IMR-90 (cell line): ENCODE measurements at regions not wholly inside any gene's neighbourhood (a gene's known extent, or its start where the extent isn't known, plus 50 kb on each side); places are given as distances from the start of the nearest gene placed in this dataset.

ENCODE experiments used
- ATAC-seq: fragments of 200-7000 bp; cut with Tn5 transposase; 2 replicates; pipeline ENCODE4 v1.9.1; 2020; ENCODE audit warnings: low read depth, mild to moderate bottlenecking, moderate library complexity
- BruUV-seq: library from RNA; stranded (reverse); fragments of 400-500 nt; replicated peaks from 2 replicates; lab custom pipeline; 2021; lab: Mats Ljungman, UMichigan
- CTCF ChIA-PET: fragments of 300-600 bp; formaldehyde crosslinking; extraction: SDS; loops from one replicate; lab custom pipeline; 2021; ENCODE audit warnings: antibody characterized with exemption; lab: Yijun Ruan, JAX
- POLR2A ChIA-PET: fragments of 300-600 bp; sonication (Branson Sonifier 250); formaldehyde crosslinking; loops from one replicate; lab custom pipeline; 2022; ENCODE audit warnings: antibody characterized with exemption; ENCODE audit not compliant: unreplicated experiment; lab: Charles Lee
- DNase-seq: peaks from one replicate; pipeline ENCODE4 v3.0.0; 2013
- H2AFZ ChIP-seq: replicated peaks from 2 replicates; pipeline ENCODE3; 2013; ENCODE audit warnings: low read length, mild to moderate bottlenecking; ENCODE audit not compliant: poor library complexity
- H2AK5ac ChIP-seq: 2 replicates; pipeline ENCODE4 v1.6.1; 2013; ENCODE audit warnings: low read depth, low read length, inconsistent platforms
- H2AK9ac ChIP-seq: replicated peaks from 2 replicates; pipeline ENCODE3; 2013; ENCODE audit warnings: mild to moderate bottlenecking, low read depth, low read length, moderate library complexity; ENCODE audit not compliant: poor library complexity
- H2BK120ac ChIP-seq: 2 replicates; pipeline ENCODE4 v1.6.1; 2013; ENCODE audit warnings: low read depth, low read length, inconsistent platforms
- H2BK15ac ChIP-seq: 3 replicates; pipeline ENCODE4 v1.6.1; 2013; ENCODE audit warnings: low read depth, low read length, inconsistent platforms
- H2BK20ac ChIP-seq: 2 replicates; pipeline ENCODE4 v1.6.1; 2013; ENCODE audit warnings: low read depth, mild to moderate bottlenecking, inconsistent platforms, low read length, moderate library complexity
- H2BK5ac ChIP-seq: 2 replicates; pipeline ENCODE4 v1.6.1; 2013; ENCODE audit warnings: mild to moderate bottlenecking, low read depth, low read length, inconsistent platforms; ENCODE audit not compliant: poor library complexity, severe bottlenecking
- H3K14ac ChIP-seq: replicated peaks from 2 replicates; pipeline ENCODE4 v1.6.1; 2013; ENCODE audit warnings: low read depth, low read length, inconsistent platforms
- H3K18ac ChIP-seq: 2 replicates; pipeline ENCODE4 v1.6.1; 2013; ENCODE audit warnings: low read depth, low read length, control low read depth
- H3K23ac ChIP-seq: 2 replicates; pipeline ENCODE4 v1.6.1; 2013; ENCODE audit warnings: low read depth, low read length, inconsistent platforms
- H3K27ac ChIP-seq: 2 replicates; pipeline ENCODE4 v1.5.1; 2013; ENCODE audit warnings: mild to moderate bottlenecking, control low read depth, low read length; ENCODE audit not compliant: insufficient read depth
- H3K27me3 ChIP-seq: 2 replicates; pipeline ENCODE4 v1.6.1; 2013; ENCODE audit warnings: low read length; ENCODE audit not compliant: control insufficient read depth, insufficient read depth
- H3K36me3 ChIP-seq: 2 replicates; pipeline ENCODE4 v1.6.1; 2013; ENCODE audit warnings: low read length, mixed read lengths; ENCODE audit not compliant: control insufficient read depth, insufficient read depth
- H3K4ac ChIP-seq: 2 replicates; pipeline ENCODE4 v1.6.1; 2013; ENCODE audit warnings: low read depth, low read length, inconsistent platforms
- H3K4me1 ChIP-seq: 2 replicates; pipeline ENCODE4 v1.6.1; 2013; ENCODE audit warnings: low read length, mixed read lengths; ENCODE audit not compliant: control insufficient read depth, insufficient read depth
- H3K4me2 ChIP-seq: 2 replicates; pipeline ENCODE4 v1.6.1; 2013; ENCODE audit warnings: low read depth, mild to moderate bottlenecking, control low read depth, low read length, moderate library complexity
- H3K4me3 ChIP-seq: 2 replicates; pipeline ENCODE4 v1.5.1; 2013; ENCODE audit warnings: low read depth, mild to moderate bottlenecking, control low read depth, low read length, moderate library complexity; ENCODE audit not compliant: insufficient read depth
- H3K56ac ChIP-seq: 2 replicates; pipeline ENCODE4 v1.6.1; 2013; ENCODE audit warnings: low read length, inconsistent platforms; ENCODE audit not compliant: insufficient read depth; ENCODE audit errors: extremely low read depth
- H3K79me1 ChIP-seq, 2 experiments: 2 replicates each; pipeline ENCODE4 v1.6.1; 2013; ENCODE audit warnings: low read length in 2 of 2, inconsistent platforms in 1 of 2, low read depth in 1 of 2
- H3K9ac ChIP-seq: 2 replicates; pipeline ENCODE4 v1.6.1; 2013; ENCODE audit warnings: low read depth, low read length, control low read depth
- H3K9me1 ChIP-seq: 2 replicates; pipeline ENCODE4 v1.6.1; 2013; ENCODE audit warnings: low read length, inconsistent platforms; ENCODE audit not compliant: insufficient read depth
- H3K9me3 ChIP-seq: 2 replicates; pipeline ENCODE4 v1.6.1; 2013; ENCODE audit warnings: low read length; ENCODE audit not compliant: control insufficient read depth, insufficient read depth
- H4K20me1 ChIP-seq: 2 replicates; pipeline ENCODE4 v1.6.1; 2013; ENCODE audit warnings: low read length, inconsistent platforms; ENCODE audit not compliant: insufficient read depth
- H4K5ac ChIP-seq: 2 replicates; pipeline ENCODE4 v1.6.1; 2013; ENCODE audit warnings: mild to moderate bottlenecking, low read depth, low read length, control low read depth
- H4K8ac ChIP-seq, 2 experiments: 2 replicates each; pipeline ENCODE4 v1.6.1; 2013; ENCODE audit warnings: low read depth in 2 of 2, low read length in 2 of 2, control low read depth in 1 of 2, inconsistent platforms in 1 of 2
- H4K91ac ChIP-seq: 2 replicates; pipeline ENCODE4 v1.6.1; 2013; ENCODE audit warnings: low read depth, low read length, inconsistent platforms; ENCODE audit not compliant: insufficient read depth
- BHLHE40 ChIP-seq: fragments of 150-350 bp; IDR thresholded peaks from 2 replicates; pipeline ENCODE4 v1.6.1; 2016; ENCODE audit warnings: mild to moderate bottlenecking, low read depth, low read length
- CEBPB ChIP-seq: IDR thresholded peaks from 2 replicates; pipeline ENCODE4 v1.6.1; 2012; ENCODE audit warnings: low read depth, low read length, improper control_type of control experiment
- CHD1 ChIP-seq: IDR thresholded peaks from 2 replicates; pipeline ENCODE4 v1.6.1; 2012; ENCODE audit warnings: low read depth, low read length, improper control_type of control experiment
- FOS ChIP-seq: fragments of 150-350 bp; IDR thresholded peaks from 2 replicates; pipeline ENCODE4 v1.6.1; 2016; ENCODE audit warnings: low read depth, low read length
- MAFK ChIP-seq: IDR thresholded peaks from 2 replicates; pipeline ENCODE4 v1.6.1; 2012; ENCODE audit warnings: low read depth, low read length, improper control_type of control experiment
- MAZ ChIP-seq: IDR thresholded peaks from 2 replicates; pipeline ENCODE4 v1.6.1; 2012; ENCODE audit warnings: low read depth, mild to moderate bottlenecking, low read length, improper control_type of control experiment, moderate library complexity, borderline replicate concordance
- NFE2L2 ChIP-seq: fragments of 150-350 bp; IDR thresholded peaks from 2 replicates; pipeline ENCODE4 v1.6.1; 2016; ENCODE audit warnings: low read depth, mild to moderate bottlenecking, low read length
- POLR2A ChIP-seq: IDR thresholded peaks from 2 replicates; pipeline ENCODE4 v1.6.1; 2012; ENCODE audit warnings: mild to moderate bottlenecking, low read depth, low read length
- RAD21 ChIP-seq: IDR thresholded peaks from 2 replicates; pipeline ENCODE4 v1.6.1; 2012; ENCODE audit warnings: low read length, improper control_type of control experiment
- RCOR1 ChIP-seq: IDR thresholded peaks from 2 replicates; pipeline ENCODE4 v1.6.1; 2012; ENCODE audit warnings: mild to moderate bottlenecking, low read length, improper control_type of control experiment; ENCODE audit not compliant: insufficient replicate concordance
- RFX5 ChIP-seq: IDR thresholded peaks from 2 replicates; pipeline ENCODE4 v1.8.0; 2012; ENCODE audit warnings: low read depth, mild to moderate bottlenecking, low read length, moderate library complexity
- SMC3 ChIP-seq: fragments of 150-350 bp; IDR thresholded peaks from 2 replicates; pipeline ENCODE4 v1.6.1; 2016; ENCODE audit warnings: low read depth, mild to moderate bottlenecking, antibody characterized with exemption, low read length, moderate library complexity
- WGBS, 2 experiments: methylation state at CpG; one replicate each; pipeline versions ENCODE4 v1.1.5 to v1.1.7; 2013; ENCODE audit warnings: missing lambda C conversion rate in 2 of 2; ENCODE audit not compliant: insufficient read length in 1 of 2; ENCODE audit errors: extremely low coverage in 2 of 2; 5-methylcytosine and 5-hydroxymethylcytosine counted together
- dilution Hi-C: fragments of 300-500 bp; cut with HindIII; formaldehyde crosslinking; loops from one replicate; pipeline ENCODE4 v1.14.3; 2018; ENCODE audit warnings: low sequenced_read_pairs; ENCODE audit not compliant: unreplicated experiment
- in situ Hi-C: fragments of 300-500 bp; cut with MboI; formaldehyde crosslinking; loops from 3 replicates; pipeline ENCODE4 v1.14.3; 2019; ENCODE audit warnings: low sequenced_read_pairs, inconsistent platforms, mixed read lengths
- intact Hi-C: fragments of 100-400 bp; cut with micrococcal nuclease; formaldehyde crosslinking; loops from 2 replicates; pipeline ENCODE4 v1.10.0; 2022
- TF ChIP-seq, protein P1 (sequence below): conservative IDR thresholded peaks from 2 replicates; pipeline ENCODE4 v1.5.1; 2012; ENCODE audit warnings: mild to moderate bottlenecking, low read depth, low read length, improper control_type of control experiment
- TF ChIP-seq, protein P2 (sequence below): fragments of 150-350 bp; IDR thresholded peaks from 2 replicates; pipeline ENCODE4 v1.6.1; 2016; ENCODE audit warnings: low read depth, mild to moderate bottlenecking, low read length, moderate library complexity, borderline replicate concordance
- TF ChIP-seq, protein P3 (sequence below): fragments of 150-350 bp; IDR thresholded peaks from 2 replicates; pipeline ENCODE4 v1.6.1; 2017; ENCODE audit warnings: mild to moderate bottlenecking, antibody characterized with exemption, low read length, low read depth

DNA sequence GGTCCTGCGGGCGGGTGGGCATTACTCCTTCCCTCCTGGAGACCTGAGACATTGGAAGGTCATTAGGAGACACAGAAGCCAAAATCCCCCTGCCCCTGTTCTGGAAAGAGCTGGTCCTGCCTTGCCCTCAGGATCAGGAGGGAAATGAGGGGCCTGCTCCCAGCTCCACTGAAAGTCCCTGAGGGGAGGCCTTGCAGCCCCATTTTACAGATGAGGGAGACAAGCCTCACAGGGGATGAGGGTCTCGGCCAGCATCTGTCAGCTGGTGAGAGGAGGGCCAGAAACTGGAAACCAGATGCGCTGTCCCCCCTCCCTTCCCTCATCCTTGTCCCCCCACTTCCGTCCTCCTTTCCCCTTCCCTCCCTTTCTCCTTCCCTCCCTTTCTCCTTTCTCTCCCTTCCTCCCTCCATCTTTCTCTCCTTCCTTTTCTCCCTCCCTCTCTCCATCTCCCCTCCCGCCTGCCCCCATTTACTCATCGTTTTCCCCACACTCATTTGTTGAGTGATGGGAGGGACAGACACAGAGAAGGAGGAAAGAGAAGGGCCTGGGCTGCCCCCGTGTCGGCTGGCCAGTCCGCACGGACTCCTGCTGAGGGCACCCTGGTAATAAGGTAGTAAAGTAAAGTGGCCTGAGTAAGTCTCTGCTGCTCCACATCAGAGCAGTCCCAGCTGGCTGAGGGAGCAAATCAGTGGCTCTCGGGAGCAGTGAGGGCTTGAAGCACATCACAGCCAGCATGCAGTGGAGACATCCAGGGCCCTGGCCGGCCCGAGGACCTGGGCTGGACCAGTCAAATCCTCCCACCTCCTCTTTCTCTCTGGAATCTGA is 112.4 kb upstream of the ALDH1A3 start:
- 88% methylated on average over 1 of the region's 14 CpGs; no CpG with 5 or more reads in 1 of the 2 experiments for WGBS, 2 experiments
- DNase-seq (no peak), ATAC-seq (no peak)
- Histone ChIP-seq H4K8ac (no peak overlapping the region), H3K14ac (no peak overlapping the region), H2AFZ (no peak overlapping the region), H3K4ac (no peak overlapping the region), H3K4me1 (peaks cover 8% of the 10 kb centered on the region), H4K91ac (no peak overlapping the region), H2AK5ac (0 out of 2 replicates have a peak overlapping the region, but pooled peaks have one; percentile 52), H3K27ac (no peak overlapping the region), H4K20me1 (no peaks in the 10 kb centered on the region), H2BK15ac (no peak overlapping the region), H2BK20ac (no peak overlapping the region), H2AK9ac (no peak overlapping the region), H3K9ac (no peak overlapping the region), H3K9me3 (no peaks in the 10 kb centered on the region), H3K27me3 (peaks cover 2% of the 10 kb centered on the region; the same call in 1 of the 2 replicates), H4K5ac (no peak overlapping the region), H3K18ac (no peak overlapping the region; the same call in 1 of the 2 replicates), H3K79me1 (no peaks in the 10 kb centered on the region), H3K56ac (no peak overlapping the region), H3K36me3 (no peaks in the 10 kb centered on the region), H3K9me1 (no peaks in the 10 kb centered on the region), H2BK120ac (no peak overlapping the region), H3K4me3 (no peak overlapping the region), H2BK5ac (no peak overlapping the region), H3K23ac (no peak overlapping the region), H3K4me2 (no peak overlapping the region)
- dilution Hi-C loops (no loop called here), in situ Hi-C loops (no loop called here), intact Hi-C loops (no loop called here)
- CTCF ChIA-PET: no interaction called here
- POLR2A ChIA-PET: no interaction called here
- BruUV-seq: no TSS peak
- TF ChIP-seq, protein P1, sequence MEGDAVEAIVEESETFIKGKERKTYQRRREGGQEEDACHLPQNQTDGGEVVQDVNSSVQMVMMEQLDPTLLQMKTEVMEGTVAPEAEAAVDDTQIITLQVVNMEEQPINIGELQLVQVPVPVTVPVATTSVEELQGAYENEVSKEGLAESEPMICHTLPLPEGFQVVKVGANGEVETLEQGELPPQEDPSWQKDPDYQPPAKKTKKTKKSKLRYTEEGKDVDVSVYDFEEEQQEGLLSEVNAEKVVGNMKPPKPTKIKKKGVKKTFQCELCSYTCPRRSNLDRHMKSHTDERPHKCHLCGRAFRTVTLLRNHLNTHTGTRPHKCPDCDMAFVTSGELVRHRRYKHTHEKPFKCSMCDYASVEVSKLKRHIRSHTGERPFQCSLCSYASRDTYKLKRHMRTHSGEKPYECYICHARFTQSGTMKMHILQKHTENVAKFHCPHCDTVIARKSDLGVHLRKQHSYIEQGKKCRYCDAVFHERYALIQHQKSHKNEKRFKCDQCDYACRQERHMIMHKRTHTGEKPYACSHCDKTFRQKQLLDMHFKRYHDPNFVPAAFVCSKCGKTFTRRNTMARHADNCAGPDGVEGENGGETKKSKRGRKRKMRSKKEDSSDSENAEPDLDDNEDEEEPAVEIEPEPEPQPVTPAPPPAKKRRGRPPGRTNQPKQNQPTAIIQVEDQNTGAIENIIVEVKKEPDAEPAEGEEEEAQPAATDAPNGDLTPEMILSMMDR: no peak
- TF ChIP-seq MAFK (no peak), BHLHE40 (no peak), CEBPB (no peak), CHD1 (no peak), FOS (no peak), MAZ (no peak), RFX5 (no peak), RAD21 (no peak), NFE2L2 (no peak), SMC3 (no peak), RCOR1 (no peak), POLR2A (no peak)
- TF ChIP-seq, protein P2, sequence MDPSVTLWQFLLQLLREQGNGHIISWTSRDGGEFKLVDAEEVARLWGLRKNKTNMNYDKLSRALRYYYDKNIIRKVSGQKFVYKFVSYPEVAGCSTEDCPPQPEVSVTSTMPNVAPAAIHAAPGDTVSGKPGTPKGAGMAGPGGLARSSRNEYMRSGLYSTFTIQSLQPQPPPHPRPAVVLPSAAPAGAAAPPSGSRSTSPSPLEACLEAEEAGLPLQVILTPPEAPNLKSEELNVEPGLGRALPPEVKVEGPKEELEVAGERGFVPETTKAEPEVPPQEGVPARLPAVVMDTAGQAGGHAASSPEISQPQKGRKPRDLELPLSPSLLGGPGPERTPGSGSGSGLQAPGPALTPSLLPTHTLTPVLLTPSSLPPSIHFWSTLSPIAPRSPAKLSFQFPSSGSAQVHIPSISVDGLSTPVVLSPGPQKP: no peak
- TF ChIP-seq, protein P3, sequence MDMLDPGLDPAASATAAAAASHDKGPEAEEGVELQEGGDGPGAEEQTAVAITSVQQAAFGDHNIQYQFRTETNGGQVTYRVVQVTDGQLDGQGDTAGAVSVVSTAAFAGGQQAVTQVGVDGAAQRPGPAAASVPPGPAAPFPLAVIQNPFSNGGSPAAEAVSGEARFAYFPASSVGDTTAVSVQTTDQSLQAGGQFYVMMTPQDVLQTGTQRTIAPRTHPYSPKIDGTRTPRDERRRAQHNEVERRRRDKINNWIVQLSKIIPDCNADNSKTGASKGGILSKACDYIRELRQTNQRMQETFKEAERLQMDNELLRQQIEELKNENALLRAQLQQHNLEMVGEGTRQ: no peak
